GM19463 (cell line): ENCODE measurements at regions not wholly inside any gene's neighbourhood (a gene's known extent, or its start where the extent isn't known, plus 50 kb on each side); places are given as distances from the start of the nearest gene placed in this dataset.

Source experiments
- ATAC-seq: cut with Tn5 transposase; IDR thresholded peaks from one replicate; pipeline ENCODE4 v1.9.1; 2021; ENCODE audit warnings: mild to moderate bottlenecking, moderate library complexity; ENCODE audit not compliant: unreplicated experiment

DNA sequence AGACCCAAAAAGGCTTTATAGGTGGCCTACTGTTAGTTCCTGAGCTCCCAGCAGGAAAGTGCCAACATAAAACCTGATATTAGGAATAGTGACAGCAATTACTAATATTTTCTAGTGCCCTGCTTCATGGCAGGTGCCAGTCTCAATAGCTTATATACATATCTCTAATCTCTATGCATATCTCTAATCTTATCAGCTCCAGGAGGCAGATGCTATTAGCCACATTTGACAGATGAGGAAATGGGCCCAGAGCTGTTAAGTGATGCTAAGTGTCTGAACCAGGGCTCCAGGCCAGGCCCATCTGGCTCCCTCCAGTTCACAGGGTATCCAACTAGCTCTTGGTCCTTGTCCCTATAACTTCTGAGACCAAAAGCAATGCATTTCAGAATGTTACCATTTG, 142.5 kb downstream of the CHIC2 start:
- no peak for ATAC-seq

DNA sequence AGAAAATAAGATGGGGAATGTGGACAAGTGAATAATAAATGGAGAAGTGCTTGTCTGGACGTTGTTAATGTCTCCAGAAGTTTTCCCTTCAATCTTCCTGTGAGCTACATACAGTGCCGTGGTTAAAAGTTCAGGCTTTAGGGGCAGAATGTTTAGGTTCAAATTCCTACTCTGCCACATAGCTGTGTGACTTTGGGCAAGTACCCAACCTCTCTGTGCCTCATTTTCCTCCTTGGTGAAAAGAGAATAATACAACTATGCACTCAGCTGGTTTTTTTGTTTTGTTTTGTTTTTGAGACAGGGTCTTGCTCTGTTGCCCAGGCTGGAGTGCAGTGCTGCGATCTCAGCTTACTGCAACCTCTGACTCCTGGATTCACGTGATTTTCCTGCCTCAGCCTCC, 143.5 kb downstream of the CHIC2 start:
- ATAC-seq = no peak

DNA sequence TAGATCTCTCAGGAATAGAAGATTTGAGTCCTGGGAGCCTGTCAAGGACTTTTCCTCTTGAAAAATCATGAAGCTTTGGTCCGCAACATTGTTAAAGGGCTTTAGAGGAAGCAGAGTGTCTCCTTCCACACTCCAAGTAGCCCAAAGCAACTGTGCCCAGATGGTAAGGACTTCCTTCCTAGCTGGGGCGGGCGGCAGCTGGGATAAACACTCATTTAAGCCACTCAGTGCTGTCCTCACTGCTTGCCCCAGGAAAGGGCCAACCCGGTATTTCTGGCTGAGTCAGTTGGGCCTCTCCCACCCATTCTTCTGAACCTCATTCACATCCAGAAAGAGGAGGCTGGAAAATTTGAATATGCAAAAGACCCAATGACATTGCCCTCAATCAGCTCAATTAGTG, 144.3 kb downstream of the CHIC2 start:
- no peak for ATAC-seq

DNA sequence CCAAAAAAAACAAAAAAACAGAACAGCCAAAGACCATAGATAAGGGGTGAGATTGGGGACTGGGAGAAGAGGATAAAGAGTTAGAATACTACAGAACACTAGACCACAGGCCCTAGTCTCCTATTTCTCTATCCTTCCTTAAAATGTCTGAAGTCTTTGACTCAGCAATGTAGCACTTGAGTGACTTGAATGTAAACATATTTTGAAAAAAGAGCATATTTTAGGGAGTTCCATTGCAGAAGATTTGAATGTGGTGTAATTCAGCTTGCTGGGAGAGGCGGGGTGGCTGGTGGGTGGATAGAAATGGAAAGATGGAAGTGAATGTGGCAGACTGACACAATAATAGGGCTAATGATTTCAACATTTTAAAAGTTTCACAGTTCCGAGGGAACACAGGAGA, 144.9 kb downstream of the CHIC2 start:
- ATAC-seq = no peak

DNA sequence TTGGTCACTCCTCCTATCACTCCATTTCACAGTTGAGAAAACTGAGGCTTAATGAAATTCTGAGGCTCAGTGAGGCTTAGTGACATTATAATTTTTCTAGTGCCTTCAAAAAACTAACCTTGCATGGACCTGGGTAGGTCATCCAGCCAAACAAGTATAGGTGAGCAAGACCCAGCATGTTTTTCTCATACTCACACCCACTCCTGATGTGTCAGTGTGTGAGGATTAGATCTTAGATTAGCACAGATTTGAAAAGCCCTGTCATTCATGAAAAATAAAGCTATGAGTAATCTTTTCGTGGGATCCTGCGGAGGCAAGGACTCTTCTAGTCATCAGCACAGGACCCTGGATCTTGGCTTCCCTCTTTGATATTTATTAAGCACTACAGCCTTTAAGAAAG, 146.7 kb downstream of the CHIC2 start:
- no peak for ATAC-seq

DNA sequence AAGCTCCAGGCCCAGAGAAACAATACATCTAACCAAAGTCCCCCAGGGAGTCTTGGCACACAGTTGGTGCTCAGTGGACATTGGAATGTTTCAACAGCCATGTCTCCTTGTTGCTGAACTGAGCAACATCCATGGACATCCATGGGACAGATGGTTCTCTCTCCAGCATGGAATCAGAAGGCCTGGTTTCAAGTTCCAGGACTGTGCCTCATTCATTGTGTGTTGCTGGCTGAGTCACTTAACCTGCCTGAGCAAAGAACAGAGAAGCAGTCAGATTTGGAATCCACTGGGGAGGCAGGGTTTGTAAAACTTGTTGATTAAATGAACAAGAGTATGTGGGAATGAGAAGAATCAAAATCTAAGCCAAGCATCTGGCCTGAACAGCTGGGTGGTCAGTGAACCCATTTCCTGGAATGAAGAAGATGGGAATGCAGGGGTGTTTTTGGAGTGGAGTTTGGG, 147.9 kb downstream of the CHIC2 start:
- no peak for ATAC-seq

DNA sequence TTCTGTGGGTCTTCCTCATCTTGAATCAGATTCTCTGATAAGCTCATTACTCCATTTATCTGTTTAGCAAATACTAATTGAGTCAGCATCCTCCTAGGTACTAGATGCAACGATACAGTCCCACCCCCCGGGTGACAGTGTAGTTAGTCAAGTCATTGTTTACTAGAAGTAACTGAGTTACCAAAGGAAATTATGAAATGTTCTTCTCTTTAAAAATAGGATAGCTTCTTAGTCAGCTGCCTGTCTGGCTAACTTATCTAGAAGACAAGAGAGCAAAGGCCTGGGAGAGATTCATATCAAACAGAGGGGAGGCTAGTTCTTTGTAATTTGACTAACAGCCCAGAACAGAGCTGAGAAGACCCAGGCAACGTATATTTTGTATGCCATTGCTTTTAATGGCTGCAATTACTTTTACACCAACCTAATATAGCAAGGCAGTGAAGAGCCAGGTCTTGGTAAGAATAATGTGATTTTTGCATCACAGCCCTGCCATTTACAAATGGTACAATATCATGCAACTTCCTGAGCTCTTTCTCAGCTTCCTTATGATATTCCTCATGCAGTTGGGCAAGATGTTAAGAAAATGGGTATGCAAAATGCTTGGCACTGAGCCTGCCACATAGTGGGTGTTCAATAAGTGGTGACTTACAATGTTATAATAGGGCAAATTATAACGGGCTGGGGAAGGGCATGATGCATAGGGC, 149.9 kb downstream of the CHIC2 start:
- ATAC-seq = no peak

DNA sequence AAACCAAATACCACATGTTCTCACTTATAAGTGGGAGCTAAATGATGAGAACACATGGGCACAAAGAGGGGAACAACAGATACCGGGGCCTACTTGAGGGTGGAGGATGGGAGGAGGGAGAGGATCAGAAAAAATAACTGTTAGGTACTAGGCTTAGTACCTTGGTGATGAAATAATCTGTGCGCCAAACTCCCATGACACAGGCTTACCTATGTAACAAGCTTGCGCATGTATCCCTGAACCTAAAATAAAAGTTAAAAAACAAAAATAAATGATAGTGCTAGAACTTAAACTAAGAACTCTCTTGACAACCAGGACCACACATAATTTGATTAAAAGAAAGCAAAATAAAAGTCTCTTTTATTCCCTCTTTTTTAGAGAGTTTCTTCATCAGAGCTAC, 150.6 kb downstream of the CHIC2 start:
- ATAC-seq = no peak

DNA sequence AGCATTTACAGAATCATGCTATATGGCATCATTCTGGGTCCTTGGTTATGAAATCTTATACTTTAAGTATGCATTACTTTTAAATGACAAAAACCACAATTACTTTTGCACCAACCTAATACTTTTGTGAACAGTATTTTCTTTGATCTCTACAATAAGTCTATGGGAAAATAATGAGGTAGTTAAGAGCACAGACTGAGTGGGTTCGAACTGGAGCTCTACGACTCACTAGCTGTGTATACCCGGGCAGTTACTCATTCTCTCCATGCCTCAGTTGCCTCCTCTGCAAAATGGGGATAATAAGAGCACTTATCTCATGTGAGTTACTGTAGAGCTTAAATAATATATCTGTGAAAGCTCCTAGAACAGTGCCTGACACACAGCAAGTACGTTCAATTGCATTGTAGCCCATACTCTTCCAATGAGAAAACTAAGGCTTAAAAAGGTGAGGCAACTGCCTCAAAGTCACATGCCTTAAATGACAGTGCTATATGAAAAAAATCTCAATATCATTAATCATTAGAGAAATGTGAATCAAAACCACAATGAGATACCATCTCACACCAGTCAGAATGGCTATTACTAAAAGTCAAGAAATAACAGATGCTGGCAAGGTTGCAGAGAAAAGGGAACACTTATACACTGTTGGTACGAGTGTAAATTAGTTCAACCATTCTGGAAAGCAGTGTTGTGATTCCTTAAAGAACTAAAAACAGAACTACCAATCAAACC, 151.5 kb downstream of the CHIC2 start:
- ATAC-seq = no peak

DNA sequence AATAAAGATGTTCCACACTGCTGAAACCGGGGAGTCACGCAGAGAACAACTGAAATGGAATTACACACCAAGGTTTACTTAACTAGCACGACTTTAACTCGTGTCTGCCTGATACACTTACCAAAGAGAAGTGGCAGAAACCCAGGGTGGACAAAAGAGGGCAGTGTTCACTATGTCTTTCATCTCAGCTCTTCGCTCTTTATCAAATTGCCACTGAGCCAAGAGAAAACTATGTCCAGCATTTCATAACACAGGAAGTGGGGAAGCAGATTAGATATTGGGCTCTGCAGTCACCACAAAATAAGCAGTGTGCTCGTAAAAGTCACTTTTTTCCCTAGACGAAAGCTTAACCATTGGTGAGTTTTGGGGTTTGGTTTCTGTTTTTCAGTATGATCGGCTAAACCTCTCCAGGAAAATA, 155.7 kb downstream of the CHIC2 start:
- ATAC-seq = peak; percentile 63

DNA sequence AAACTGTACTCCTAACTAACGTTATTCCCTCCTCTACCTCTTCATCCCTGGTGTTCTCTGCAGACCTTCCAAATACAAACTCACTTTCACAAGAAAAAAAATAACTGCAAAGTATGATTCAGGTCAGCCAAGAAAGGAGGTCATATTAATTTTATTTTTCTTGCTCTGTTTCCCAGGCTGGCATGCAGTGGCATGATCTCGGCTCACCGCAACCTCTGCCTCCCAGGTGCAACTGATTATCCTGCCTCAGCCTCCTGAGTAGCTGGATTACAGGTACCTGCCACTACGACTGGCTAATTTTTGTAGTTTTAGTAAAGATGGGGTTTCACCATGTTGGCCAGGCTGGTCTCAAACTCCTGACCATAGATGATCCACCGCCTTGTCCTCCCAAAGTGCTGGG, 156.6 kb downstream of the CHIC2 start:
- no peak for ATAC-seq

DNA sequence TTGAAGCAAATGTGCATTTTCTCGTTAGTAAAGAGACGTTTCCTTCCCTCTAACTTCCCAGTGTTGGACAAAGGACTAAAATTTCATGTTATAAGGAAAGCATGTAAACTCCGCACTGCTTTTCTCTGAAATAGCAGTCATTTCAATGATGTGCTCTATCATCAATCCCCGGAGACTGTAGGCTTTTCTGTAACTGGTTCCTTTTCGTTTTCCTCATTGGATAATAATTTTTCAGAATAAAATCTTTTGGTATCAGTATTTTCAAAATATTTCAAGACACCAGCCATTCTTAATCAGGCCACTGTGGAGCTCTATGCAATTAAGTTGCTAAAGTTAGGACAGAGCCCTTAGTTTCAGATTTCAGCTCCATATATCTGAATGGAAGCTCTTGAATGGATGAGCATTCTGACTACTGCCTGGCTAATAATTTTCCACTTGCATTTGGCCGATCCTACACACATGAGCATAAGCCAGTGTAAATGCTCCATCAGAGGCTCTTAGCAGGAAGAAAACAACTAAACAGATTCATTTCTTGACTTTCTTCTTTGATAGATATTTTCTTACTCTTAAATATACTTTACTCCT, 157.7 kb downstream of the CHIC2 start:
- ATAC-seq = no peak

DNA sequence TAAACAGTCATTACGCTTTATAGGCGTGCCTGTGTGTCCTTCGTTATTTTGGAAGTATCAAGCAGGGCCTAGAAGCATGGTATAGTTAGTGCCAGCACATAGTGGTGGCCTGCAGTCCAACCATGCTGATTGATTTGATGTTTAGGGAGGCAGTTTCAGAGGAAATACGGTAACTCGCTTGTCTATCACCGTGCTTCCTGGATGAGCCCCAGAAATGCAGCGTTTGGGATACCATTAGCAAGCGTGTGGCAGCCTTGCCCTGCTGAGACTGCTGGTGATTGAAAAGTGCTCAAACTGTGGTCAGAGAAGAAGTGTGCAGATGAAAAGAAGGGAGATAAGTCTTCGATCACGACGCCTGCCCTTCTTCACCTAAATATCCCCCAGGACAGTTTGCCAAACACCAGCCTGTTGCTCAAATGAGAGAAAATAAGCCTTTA, 158.4 kb downstream of the CHIC2 start:
- ATAC-seq = peak; percentile 73

DNA sequence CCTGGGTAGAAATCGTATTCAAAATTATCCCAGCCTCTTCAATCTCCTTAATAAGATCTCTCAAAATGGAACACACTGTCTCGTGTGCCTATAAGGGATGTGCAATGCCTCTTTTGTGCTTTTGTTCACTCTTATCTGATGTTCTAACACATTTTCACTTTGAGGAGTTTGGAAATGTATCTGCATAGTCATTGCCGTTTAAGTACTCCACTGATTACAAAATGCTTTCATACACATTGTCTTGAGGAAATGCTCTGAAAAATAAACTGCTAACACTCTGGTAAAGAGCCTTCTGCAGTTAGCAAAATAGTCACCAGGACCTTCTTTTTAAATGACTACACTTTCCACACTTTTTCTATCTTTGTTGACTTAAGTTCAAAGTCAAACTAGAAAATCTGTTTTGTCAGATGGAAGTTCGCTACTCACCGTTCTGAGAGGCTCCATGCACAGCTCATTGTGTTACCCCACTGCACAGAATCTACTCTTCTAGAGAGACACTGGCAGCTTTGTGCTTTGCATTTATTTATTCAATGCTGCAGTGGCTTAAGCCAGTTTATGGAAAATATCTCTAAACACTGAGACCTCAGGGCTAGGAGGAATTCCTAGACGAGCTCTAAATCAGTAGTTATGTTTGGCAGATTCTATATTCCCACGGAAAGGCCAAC, 159.0 kb downstream of the CHIC2 start:
- ATAC-seq = no peak

DNA sequence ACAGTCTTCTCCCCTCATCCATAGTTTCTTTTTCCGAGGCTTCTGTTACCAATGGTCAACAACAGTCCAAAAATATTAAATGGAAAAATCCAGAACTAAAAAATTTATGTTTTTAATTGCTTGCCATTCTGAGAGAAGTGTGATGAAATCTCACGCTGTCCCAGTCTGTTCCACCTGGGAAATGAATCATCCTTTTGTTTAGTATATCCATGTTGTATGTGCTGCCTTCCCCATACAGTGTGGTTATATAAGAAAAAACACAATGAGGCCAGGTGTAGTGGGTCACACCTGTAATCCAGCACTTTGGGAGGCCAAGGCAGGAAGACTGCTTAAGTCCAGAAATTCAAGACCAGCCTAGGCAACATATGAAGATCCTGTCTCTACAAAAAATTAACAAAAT, 161.6 kb downstream of the CHIC2 start:
- ATAC-seq = no peak

DNA sequence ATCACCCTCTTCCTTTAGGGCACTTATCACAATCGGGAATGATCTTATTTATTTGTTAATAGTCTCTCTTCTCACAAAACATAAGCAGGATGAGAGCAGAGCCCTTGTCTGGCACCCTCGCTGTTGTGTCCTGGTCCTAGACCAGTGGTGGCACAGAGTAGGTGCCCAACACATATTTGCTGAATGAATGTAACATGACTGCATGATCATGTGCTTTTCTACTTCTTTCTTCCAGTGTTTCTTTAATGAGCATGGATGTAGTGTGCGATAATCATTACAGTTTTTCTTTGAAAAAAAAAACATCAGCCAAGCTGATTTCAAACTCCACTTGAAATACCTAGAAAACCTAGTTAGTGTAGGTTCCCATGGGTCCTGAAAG, 164.1 kb downstream of the CHIC2 start:
- ATAC-seq = no peak

DNA sequence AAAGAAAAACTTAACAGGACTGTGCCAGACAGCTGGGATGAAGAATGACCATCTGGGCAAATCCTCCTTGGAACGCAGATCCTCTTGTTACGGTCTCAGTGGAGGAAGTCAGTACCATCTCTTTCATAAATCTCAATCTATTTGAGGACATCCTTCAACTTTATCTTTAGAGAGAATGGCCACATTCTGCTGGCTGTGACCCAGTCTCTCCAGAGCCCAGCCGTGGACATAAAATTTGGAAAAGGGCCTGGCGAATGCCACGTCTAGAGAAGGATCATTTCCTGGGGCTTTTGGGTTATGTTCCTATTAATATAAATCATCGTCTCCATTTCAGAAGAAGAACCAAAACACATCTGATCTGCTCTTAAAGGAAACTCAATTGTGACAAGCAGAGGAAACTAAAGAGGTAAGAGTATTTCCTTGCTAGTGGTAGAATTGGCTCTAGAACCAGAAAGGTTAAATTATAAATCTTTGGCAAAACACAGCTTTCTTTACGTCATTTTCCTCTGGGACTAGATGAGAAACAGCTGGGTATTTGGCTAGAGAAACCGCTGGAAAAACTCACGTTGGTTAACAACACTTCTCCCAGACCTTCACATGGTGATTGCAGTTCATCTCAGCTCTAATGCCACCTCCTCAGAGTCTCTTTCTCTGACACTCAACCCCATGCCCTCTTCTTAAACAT, 164.7 kb downstream of the CHIC2 start:
- ATAC-seq = no peak

DNA sequence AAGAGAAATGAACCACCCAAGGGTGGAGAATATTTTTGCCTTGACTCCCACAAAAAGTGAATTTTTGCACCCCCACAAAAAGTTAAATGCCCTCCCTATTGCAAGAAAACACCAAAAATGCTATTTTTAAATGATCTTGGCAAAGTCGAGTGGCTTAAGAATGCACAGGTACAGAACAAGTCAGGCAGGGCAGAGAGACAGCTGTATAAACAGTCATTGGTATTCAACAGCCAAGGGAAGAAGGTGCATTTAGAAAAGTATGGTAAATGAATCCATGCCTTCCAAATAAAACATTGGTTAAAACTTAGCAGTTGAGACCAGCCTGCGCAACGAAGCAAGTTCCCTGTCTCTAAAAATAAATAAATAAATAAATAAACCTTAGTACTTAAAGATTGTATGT, 169.3 kb downstream of the CHIC2 start:
- no peak for ATAC-seq

DNA sequence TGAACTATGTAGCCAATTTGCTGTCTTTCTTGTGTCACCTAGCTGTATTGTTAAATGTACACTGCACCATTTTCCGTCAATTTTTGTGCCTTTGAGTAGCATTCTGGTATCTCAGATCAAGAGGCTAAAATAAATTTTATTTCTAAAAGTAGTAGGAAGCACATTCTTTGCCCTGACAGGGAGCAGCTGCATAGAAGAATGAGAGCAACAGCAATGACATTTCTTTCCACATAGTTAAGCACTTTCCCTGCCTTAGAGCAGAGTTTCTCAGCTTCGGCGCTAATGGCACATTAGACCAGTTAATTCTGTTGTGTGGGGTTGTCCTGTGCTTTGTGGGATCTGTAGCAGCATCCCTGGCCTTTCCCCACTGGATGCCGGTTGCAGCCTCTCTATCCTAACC, 173.9 kb downstream of the CHIC2 start:
- no peak for ATAC-seq

DNA sequence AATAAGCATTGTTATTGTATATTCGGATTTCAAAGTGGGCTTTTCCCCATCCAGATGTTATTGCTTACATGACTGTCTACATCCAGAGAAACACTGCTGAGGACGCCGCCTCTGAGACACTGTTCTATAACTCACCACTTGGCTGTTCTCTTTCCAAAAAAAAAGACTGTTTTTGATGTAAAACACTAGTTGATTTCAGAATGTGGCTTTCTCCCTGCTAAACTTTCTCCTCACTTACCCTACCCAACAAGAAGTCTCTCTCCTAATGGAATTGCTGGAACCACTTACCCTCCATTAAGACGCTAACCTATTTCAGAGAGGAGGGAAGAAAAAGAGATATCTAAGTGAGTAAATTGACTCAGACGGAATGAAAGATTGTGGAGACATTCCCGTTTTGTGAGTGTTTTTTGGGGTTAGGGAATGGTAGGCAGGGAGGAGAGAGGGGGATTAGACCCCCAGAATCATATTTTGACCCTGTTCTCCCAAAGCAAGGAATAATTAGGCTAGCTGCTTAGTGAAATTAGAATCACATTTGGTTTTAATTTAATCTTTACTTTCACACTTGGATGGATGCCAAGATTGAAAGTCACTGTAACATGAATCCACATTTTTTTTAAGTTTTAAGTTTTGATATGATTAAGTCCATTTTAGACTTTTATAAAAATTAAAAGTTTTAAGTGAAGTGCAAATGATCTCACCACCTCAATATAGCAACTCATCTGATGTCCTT, 174.9 kb downstream of the CHIC2 start:
- ATAC-seq = no peak
